ENCODE measurements at regions not wholly inside any gene's neighbourhood (a gene's known extent, or its start where the extent isn't known, plus 50 kb on each side); places are given as distances from the start of the nearest gene placed in this dataset.

- H3K79me2 ChIP-seq (ENCODE audit: insufficient read depth, low read length), result no peaks in the 10 kb centered on the region
- intact Hi-C loops (cut with micrococcal nuclease), result no loop called here
- no peak overlapping the region for H3K4me3 ChIP-seq (replicated peaks in 1 of 2; ENCODE audit: low read depth in 1 of 2, low read length in 2 of 2)
- ChIA-PET POLR2A (interaction anchor here (1.2 kb wide), 1 partner anchor 47 kb away, joined by 3 read pairs; no protein-coding TSS in a partner anchor), RAD21 (ENCODE audit: low non-redundant PET in 1 of 2, low total read pairs in 2 of 2, uncharacterized antibody in 2 of 2, unreplicated experiment in 2 of 2) (no interaction called here), CTCF (no interaction called here)
- H3K27me3 ChIP-seq (ENCODE audit: insufficient read depth, low read length), result no peaks in the 10 kb centered on the region
- no peak for DNase-seq (ENCODE audit: low read depth, low spot score)
- peaks cover 12 to 23% of the 10 kb centered on the region in 2 experiments; a peak in 3 of 4 replicates for H3K4me1 ChIP-seq (ENCODE audit: control insufficient read depth in 1 of 2, insufficient read depth in 2 of 2, low read length in 2 of 2)
- no peaks in the 10 kb centered on the region for H3K9me3 ChIP-seq (ENCODE audit: control insufficient read depth in 1 of 2, insufficient read depth in 1 of 2, low read depth in 1 of 2, low read length in 2 of 2)
- H3K9ac ChIP-seq (ENCODE audit: low read length), result no peak overlapping the region
- H4K20me1 ChIP-seq (ENCODE audit: insufficient read depth), result no peaks in the 10 kb centered on the region
- H3K4me2 ChIP-seq (ENCODE audit: low read length), result no peak overlapping the region
- H2AFZ ChIP-seq (ENCODE audit: low read depth, low read length, poor library complexity, severe bottlenecking), result no peak overlapping the region
- no peak for TF ChIP-seq SP1 (IDR thresholded peaks at IDR 0.05; ENCODE audit: low read depth)
- TF ChIP-seq, protein P1, sequence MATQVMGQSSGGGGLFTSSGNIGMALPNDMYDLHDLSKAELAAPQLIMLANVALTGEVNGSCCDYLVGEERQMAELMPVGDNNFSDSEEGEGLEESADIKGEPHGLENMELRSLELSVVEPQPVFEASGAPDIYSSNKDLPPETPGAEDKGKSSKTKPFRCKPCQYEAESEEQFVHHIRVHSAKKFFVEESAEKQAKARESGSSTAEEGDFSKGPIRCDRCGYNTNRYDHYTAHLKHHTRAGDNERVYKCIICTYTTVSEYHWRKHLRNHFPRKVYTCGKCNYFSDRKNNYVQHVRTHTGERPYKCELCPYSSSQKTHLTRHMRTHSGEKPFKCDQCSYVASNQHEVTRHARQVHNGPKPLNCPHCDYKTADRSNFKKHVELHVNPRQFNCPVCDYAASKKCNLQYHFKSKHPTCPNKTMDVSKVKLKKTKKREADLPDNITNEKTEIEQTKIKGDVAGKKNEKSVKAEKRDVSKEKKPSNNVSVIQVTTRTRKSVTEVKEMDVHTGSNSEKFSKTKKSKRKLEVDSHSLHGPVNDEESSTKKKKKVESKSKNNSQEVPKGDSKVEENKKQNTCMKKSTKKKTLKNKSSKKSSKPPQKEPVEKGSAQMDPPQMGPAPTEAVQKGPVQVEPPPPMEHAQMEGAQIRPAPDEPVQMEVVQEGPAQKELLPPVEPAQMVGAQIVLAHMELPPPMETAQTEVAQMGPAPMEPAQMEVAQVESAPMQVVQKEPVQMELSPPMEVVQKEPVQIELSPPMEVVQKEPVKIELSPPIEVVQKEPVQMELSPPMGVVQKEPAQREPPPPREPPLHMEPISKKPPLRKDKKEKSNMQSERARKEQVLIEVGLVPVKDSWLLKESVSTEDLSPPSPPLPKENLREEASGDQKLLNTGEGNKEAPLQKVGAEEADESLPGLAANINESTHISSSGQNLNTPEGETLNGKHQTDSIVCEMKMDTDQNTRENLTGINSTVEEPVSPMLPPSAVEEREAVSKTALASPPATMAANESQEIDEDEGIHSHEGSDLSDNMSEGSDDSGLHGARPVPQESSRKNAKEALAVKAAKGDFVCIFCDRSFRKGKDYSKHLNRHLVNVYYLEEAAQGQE (IDR thresholded peaks at IDR 0.05; ENCODE audit: low read depth), result no peak
- TF ChIP-seq CBX3 (IDR thresholded peaks at IDR 0.05; ENCODE audit: low read depth), result no peak
- no peak for TF ChIP-seq ZFX (IDR thresholded peaks at IDR 0.05)
- no peak for TF ChIP-seq YY1 (IDR thresholded peaks at IDR 0.05; ENCODE audit: extremely low read depth, insufficient replicate concordance, low read depth, low read length)
- no peak for TF ChIP-seq ZNF274 (IDR thresholded peaks at IDR 0.05; ENCODE audit: low read depth, low read length)
- TF ChIP-seq FOSL1 (IDR thresholded peaks at IDR 0.05; ENCODE audit: low read depth), result no peak
- no peak for TF ChIP-seq SIN3A (IDR thresholded peaks at IDR 0.05; ENCODE audit: low read depth)
- no peak for TF ChIP-seq CEBPB (IDR thresholded peaks at IDR 0.05; ENCODE audit: low read depth)
- TF ChIP-seq POLR2A (IDR thresholded peaks at IDR 0.05; ENCODE audit: borderline replicate concordance, extremely low read depth, insufficient read depth, insufficient read length), result no peak
- TF ChIP-seq, protein P2, sequence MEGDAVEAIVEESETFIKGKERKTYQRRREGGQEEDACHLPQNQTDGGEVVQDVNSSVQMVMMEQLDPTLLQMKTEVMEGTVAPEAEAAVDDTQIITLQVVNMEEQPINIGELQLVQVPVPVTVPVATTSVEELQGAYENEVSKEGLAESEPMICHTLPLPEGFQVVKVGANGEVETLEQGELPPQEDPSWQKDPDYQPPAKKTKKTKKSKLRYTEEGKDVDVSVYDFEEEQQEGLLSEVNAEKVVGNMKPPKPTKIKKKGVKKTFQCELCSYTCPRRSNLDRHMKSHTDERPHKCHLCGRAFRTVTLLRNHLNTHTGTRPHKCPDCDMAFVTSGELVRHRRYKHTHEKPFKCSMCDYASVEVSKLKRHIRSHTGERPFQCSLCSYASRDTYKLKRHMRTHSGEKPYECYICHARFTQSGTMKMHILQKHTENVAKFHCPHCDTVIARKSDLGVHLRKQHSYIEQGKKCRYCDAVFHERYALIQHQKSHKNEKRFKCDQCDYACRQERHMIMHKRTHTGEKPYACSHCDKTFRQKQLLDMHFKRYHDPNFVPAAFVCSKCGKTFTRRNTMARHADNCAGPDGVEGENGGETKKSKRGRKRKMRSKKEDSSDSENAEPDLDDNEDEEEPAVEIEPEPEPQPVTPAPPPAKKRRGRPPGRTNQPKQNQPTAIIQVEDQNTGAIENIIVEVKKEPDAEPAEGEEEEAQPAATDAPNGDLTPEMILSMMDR (IDR thresholded peaks at IDR 0.05 in 2 of 3, conservative IDR thresholded peaks at IDR 0.05 in 1 of 3; ENCODE audit: borderline replicate concordance in 1 of 3, insufficient read depth in 1 of 3, low read depth in 2 of 3, low read length in 2 of 3), result no peak
- TF ChIP-seq EZH2phosphoT487 (IDR thresholded peaks at IDR 0.05; ENCODE audit: borderline replicate concordance), result no peak
- TF ChIP-seq MAX (IDR thresholded peaks at IDR 0.05), result no peak
- TF ChIP-seq ATF3 (IDR thresholded peaks at IDR 0.05), result no peak
- no peak for TF ChIP-seq EGR1 (IDR thresholded peaks at IDR 0.05; ENCODE audit: low read depth)
- no peaks in the 10 kb centered on the region for H3K36me3 ChIP-seq (ENCODE audit: control insufficient read depth in 1 of 2, insufficient read depth in 2 of 2, low read length in 2 of 2)
- H3K27ac ChIP-seq (ENCODE audit: low read depth, low read length), result no peak overlapping the region
- no peak for ATAC-seq
- no TSS peak for BruUV-seq (replicated peaks)
- no peaks in the 10 kb centered on the region for H3K9me2 ChIP-seq (ENCODE audit: insufficient read depth)
Measured at GRCh38 chr2:105450471-105450870, 51.6 kb upstream of the FHL2 start.

Measured in HCT116 (cell line).